WTC11 (cell line): ENCODE measurements at regions not wholly inside any gene's neighbourhood (a gene's known extent, or its start where the extent isn't known, plus 50 kb on each side); places are given as distances from the start of the nearest gene placed in this dataset.

ENCODE experiments used
- ATAC-seq: fragments of 200-7000 bp; cut with Tn5 transposase; 2 replicates; pipeline ENCODE4 v1.10.0; 2021; ENCODE audit warnings: mild to moderate bottlenecking, moderate library complexity
- CTCF ChIA-PET: fragments of 300-600 bp; sonication (Branson Sonifier 250); formaldehyde crosslinking; loops from one replicate; lab custom pipeline; 2021; ENCODE audit warnings: antibody characterized with exemption; lab: Charles Lee
- POLR2A ChIA-PET: fragments of 350-600 bp; sonication (Branson Sonifier 250); formaldehyde crosslinking; loops from one replicate; lab custom pipeline; 2021; ENCODE audit warnings: antibody characterized with exemption; lab: Charles Lee
- DNase-seq: peaks from one replicate; pipeline ENCODE4 v3.0.0; 2021; ENCODE audit warnings: low spot score
- H3K27ac Mint-ChIP-seq: 2 replicates; pipeline ENCODE4 v1.8.0; 2021; ENCODE audit warnings: mixed read lengths
- H3K27me3 Mint-ChIP-seq: 2 replicates; pipeline ENCODE4 v1.8.0; 2021; ENCODE audit warnings: low read depth, mild to moderate bottlenecking, moderate library complexity, mixed read lengths
- H3K36me3 Mint-ChIP-seq: 2 replicates; pipeline ENCODE4 v1.8.0; 2021; ENCODE audit warnings: mixed read lengths
- H3K4me1 Mint-ChIP-seq: 2 replicates; pipeline ENCODE4 v1.8.0; 2022; ENCODE audit warnings: mixed read lengths
- H3K4me3 Mint-ChIP-seq: 2 replicates; pipeline ENCODE4 v1.8.0; 2021; ENCODE audit warnings: mild to moderate bottlenecking, moderate library complexity, mixed read lengths
- H3K9me3 Mint-ChIP-seq: 2 replicates; pipeline ENCODE4 v1.8.0; 2021; ENCODE audit warnings: mixed read lengths
- ATF1 ChIP-seq: sonication (generic); formaldehyde crosslinking; IDR thresholded peaks from 2 replicates; pipeline ENCODE4 v1.8.1; 2023; ENCODE audit warnings: mild to moderate bottlenecking, moderate library complexity, missing genetic modification reagents
- ATF2 ChIP-seq: sonication (generic); formaldehyde crosslinking; IDR thresholded peaks from 2 replicates; pipeline ENCODE4 v1.8.1; 2022; ENCODE audit warnings: low read depth, missing genetic modification reagents, borderline replicate concordance
- CBFB ChIP-seq: sonication (generic); formaldehyde crosslinking; IDR thresholded peaks from 2 replicates; pipeline ENCODE4 v1.8.1; 2022; ENCODE audit warnings: mild to moderate bottlenecking, low read depth, missing genetic modification reagents
- CREB1 ChIP-seq: sonication (generic); formaldehyde crosslinking; IDR thresholded peaks from 2 replicates; pipeline ENCODE4 v1.8.0; 2023; ENCODE audit warnings: mild to moderate bottlenecking, missing genetic modification reagents
- CREM ChIP-seq: sonication (generic); formaldehyde crosslinking; IDR thresholded peaks from 2 replicates; pipeline ENCODE4 v1.8.1; 2022; ENCODE audit warnings: mild to moderate bottlenecking, missing genetic modification reagents, moderate library complexity
- ELF4 ChIP-seq: sonication (generic); formaldehyde crosslinking; IDR thresholded peaks from 2 replicates; pipeline ENCODE4 v1.8.1; 2022; ENCODE audit warnings: low read depth, mild to moderate bottlenecking, moderate library complexity, missing genetic modification reagents
- FOXJ3 ChIP-seq: sonication (generic); formaldehyde crosslinking; IDR thresholded peaks from 2 replicates; pipeline ENCODE4 v1.9.0; 2021; ENCODE audit warnings: missing genetic modification reagents, mild to moderate bottlenecking, borderline replicate concordance
- GRHL2 ChIP-seq: fragments of 250-450 bp; sonication (Bioruptor Pico); IDR thresholded peaks from 2 replicates; pipeline ENCODE4 v1.8.0; 2022; ENCODE audit warnings: mild to moderate bottlenecking, moderate library complexity; ENCODE audit not compliant: insufficient replicate concordance, severe bottlenecking
- HMGA2 ChIP-seq: fragments of 250-450 bp; sonication (Bioruptor Pico); IDR thresholded peaks from 2 replicates; pipeline ENCODE4 v1.4.0; 2021; ENCODE audit warnings: mild to moderate bottlenecking, moderate library complexity
- HMGXB4 ChIP-seq: sonication (generic); formaldehyde crosslinking; IDR thresholded peaks from 2 replicates; pipeline ENCODE4 v1.8.1; 2023; ENCODE audit warnings: mild to moderate bottlenecking, moderate library complexity, missing genetic modification reagents
- IRF2 ChIP-seq: sonication (generic); formaldehyde crosslinking; IDR thresholded peaks from 2 replicates; pipeline ENCODE4 v1.8.0; 2022; ENCODE audit warnings: low read depth, missing genetic modification reagents, borderline replicate concordance
- MXD4 ChIP-seq: fragments of 250-450 bp; sonication (Bioruptor Pico); IDR thresholded peaks from 2 replicates; pipeline ENCODE4 v1.8.0; 2021; ENCODE audit warnings: mild to moderate bottlenecking, moderate library complexity, borderline replicate concordance
- NR2C2 ChIP-seq: sonication (generic); formaldehyde crosslinking; IDR thresholded peaks from 2 replicates; pipeline ENCODE4 v1.8.0; 2022; ENCODE audit warnings: mild to moderate bottlenecking, missing genetic modification reagents
- SMAD4 ChIP-seq: sonication (generic); formaldehyde crosslinking; IDR thresholded peaks from 2 replicates; pipeline ENCODE4 v1.8.0; 2022; ENCODE audit warnings: mild to moderate bottlenecking, missing genetic modification reagents
- TCF7 ChIP-seq: sonication (generic); formaldehyde crosslinking; IDR thresholded peaks from 2 replicates; pipeline ENCODE4 v1.8.0; 2022; ENCODE audit warnings: mild to moderate bottlenecking, low read depth, missing genetic modification reagents, moderate library complexity
- ZNF121 ChIP-seq: sonication (generic); formaldehyde crosslinking; IDR thresholded peaks from 2 replicates; pipeline ENCODE4 v1.8.0; 2023; ENCODE audit warnings: missing genetic modification reagents
- ZNF416 ChIP-seq: fragments of 250-450 bp; sonication (Bioruptor Pico); IDR thresholded peaks from 2 replicates; pipeline ENCODE4 v1.9.0; 2021; ENCODE audit warnings: mild to moderate bottlenecking, inconsistent platforms
- TF ChIP-seq, protein P1 (sequence below): sonication (generic); formaldehyde crosslinking; IDR thresholded peaks from 2 replicates; pipeline ENCODE4 v1.8.1; 2022; ENCODE audit warnings: missing genetic modification reagents, borderline replicate concordance
- TF ChIP-seq, protein P2 (sequence below): sonication (generic); formaldehyde crosslinking; IDR thresholded peaks from 2 replicates; pipeline ENCODE4 v1.8.1; 2023; ENCODE audit warnings: mild to moderate bottlenecking, missing genetic modification reagents, moderate library complexity
- TF ChIP-seq, protein P3 (sequence below): sonication (generic); formaldehyde crosslinking; IDR thresholded peaks from 2 replicates; pipeline ENCODE4 v1.8.0; 2023; ENCODE audit warnings: missing genetic modification reagents, mild to moderate bottlenecking, borderline replicate concordance

DNA sequence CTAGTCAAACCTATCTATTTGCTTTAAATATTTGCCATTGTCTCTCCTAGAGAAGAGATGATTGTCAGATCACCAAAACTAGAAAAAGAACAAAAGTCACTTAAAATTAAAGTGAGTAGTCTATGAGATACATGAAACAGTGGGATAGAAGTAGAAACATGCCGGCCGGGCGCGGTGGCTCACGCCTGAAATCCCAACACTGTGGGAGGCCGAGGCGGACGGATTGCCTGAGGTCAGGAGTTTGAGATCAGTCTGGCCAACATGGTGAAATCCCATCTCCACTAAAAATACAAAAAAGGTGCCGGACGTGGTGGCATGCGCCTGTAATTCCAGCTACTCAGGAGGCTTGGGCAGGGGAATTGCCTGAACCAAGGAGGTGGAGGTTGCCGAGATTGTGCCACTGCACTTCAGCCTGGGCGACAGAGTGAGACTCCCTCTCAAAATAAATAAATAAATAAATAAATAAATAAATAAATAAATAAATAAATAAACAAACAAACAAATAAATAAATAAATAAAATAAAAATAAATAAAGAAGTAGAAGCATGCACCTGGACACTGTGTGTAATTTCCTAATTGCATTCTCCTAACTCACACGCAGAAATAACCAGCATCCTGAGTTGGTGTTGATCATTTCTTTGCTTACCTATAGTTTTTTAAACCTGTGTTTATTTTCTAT lies 299.5 kb downstream of the PDHA2 start:
- DNase-seq = no peak
- no peak for ATAC-seq
- Mint-ChIP-seq H3K4me3 (no peak overlapping the region), H3K27me3 (no peaks in the 10 kb centered on the region)
- CTCF ChIA-PET = no interaction called here
- no peak for TF ChIP-seq FOXJ3
- TF ChIP-seq HMGXB4 (CRISPR knock-in tag) = no peak
- peak; percentile 92 for TF ChIP-seq HMGA2
- no peak for TF ChIP-seq ZNF121
- TF ChIP-seq, all 79 proteins: peak for 1
- Mint-ChIP-seq H3K36me3 (no peaks in the 10 kb centered on the region), H3K4me1 (no peaks in the 10 kb centered on the region), H3K27ac (no peak overlapping the region), H3K9me3 (no peaks in the 10 kb centered on the region)
- POLR2A ChIA-PET = no interaction called here

DNA sequence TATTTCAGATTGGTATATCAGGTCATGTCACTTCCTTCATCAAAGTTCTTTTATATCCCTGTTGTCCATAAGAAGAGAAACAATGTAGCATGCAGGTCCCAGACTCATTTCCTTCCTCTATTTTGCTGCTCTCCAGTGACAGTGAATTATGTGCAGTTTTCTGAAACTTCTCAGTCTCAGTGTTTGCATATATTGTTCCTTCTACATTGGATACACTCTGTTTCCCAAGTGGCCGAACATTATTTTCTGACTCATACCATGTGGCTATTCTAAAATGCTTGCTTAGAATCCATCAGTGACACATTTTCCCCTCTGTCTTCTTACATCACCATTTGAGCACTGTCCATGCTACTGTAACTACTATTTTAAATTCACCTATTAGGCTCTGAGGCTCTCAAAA lies 305.7 kb downstream of the PDHA2 start:
- Mint-ChIP-seq H3K36me3 (no peaks in the 10 kb centered on the region), H3K4me1 (no peaks in the 10 kb centered on the region), H3K27me3 (no peaks in the 10 kb centered on the region), H3K4me3 (no peak overlapping the region), H3K27ac (no peak overlapping the region), H3K9me3 (no peaks in the 10 kb centered on the region)
- DNase-seq (no peak), ATAC-seq (no peak)
- ChIA-PET CTCF (no interaction called here), POLR2A (no interaction called here)
- TF ChIP-seq ZNF416 (CRISPR knock-in tag) (no peak), CREB1 (CRISPR knock-in tag) (no peak), CBFB (CRISPR knock-in tag) (no peak), TCF7 (no peak), CREM (CRISPR knock-in tag) (no peak), ZNF121 (no peak), ATF2 (CRISPR knock-in tag) (no peak), ELF4 (no peak), SMAD4 (CRISPR knock-in tag) (no peak), MXD4 (CRISPR knock-in tag) (no peak), ATF1 (CRISPR knock-in tag) (no peak), NR2C2 (CRISPR knock-in tag) (no peak), IRF2 (CRISPR knock-in tag) (no peak), GRHL2 (CRISPR knock-in tag) (no peak)
- TF ChIP-seq, protein P1, sequence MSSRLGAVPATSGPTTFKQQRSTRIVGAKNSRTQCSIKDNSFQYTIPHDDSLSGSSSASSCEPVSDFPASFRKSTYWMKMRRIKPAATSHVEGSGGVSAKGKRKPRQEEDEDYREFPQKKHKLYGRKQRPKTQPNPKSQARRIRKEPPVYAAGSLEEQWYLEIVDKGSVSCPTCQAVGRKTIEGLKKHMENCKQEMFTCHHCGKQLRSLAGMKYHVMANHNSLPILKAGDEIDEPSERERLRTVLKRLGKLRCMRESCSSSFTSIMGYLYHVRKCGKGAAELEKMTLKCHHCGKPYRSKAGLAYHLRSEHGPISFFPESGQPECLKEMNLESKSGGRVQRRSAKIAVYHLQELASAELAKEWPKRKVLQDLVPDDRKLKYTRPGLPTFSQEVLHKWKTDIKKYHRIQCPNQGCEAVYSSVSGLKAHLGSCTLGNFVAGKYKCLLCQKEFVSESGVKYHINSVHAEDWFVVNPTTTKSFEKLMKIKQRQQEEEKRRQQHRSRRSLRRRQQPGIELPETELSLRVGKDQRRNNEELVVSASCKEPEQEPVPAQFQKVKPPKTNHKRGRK (CRISPR knock-in tag) = no peak
- TF ChIP-seq, protein P2, sequence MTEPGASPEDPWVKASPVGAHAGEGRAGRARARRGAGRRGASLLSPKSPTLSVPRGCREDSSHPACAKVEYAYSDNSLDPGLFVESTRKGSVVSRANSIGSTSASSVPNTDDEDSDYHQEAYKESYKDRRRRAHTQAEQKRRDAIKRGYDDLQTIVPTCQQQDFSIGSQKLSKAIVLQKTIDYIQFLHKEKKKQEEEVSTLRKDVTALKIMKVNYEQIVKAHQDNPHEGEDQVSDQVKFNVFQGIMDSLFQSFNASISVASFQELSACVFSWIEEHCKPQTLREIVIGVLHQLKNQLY (CRISPR knock-in tag) = no peak
- TF ChIP-seq, protein P3, sequence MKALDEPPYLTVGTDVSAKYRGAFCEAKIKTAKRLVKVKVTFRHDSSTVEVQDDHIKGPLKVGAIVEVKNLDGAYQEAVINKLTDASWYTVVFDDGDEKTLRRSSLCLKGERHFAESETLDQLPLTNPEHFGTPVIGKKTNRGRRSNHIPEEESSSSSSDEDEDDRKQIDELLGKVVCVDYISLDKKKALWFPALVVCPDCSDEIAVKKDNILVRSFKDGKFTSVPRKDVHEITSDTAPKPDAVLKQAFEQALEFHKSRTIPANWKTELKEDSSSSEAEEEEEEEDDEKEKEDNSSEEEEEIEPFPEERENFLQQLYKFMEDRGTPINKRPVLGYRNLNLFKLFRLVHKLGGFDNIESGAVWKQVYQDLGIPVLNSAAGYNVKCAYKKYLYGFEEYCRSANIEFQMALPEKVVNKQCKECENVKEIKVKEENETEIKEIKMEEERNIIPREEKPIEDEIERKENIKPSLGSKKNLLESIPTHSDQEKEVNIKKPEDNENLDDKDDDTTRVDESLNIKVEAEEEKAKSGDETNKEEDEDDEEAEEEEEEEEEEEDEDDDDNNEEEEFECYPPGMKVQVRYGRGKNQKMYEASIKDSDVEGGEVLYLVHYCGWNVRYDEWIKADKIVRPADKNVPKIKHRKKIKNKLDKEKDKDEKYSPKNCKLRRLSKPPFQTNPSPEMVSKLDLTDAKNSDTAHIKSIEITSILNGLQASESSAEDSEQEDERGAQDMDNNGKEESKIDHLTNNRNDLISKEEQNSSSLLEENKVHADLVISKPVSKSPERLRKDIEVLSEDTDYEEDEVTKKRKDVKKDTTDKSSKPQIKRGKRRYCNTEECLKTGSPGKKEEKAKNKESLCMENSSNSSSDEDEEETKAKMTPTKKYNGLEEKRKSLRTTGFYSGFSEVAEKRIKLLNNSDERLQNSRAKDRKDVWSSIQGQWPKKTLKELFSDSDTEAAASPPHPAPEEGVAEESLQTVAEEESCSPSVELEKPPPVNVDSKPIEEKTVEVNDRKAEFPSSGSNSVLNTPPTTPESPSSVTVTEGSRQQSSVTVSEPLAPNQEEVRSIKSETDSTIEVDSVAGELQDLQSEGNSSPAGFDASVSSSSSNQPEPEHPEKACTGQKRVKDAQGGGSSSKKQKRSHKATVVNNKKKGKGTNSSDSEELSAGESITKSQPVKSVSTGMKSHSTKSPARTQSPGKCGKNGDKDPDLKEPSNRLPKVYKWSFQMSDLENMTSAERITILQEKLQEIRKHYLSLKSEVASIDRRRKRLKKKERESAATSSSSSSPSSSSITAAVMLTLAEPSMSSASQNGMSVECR = no peak
